Duodenal mucosa (tissue), 2 donors: ENCODE measurements at regions not wholly inside any gene's neighbourhood (a gene's known extent, or its start where the extent isn't known, plus 50 kb on each side); places are given as distances from the start of the nearest gene placed in this dataset.
"Not testable (repeated sequence)": the region's sequence is repeated elsewhere in the genome, so short reads cannot be mapped to it uniquely, and the experiment has no call there.

ENCODE experiments used
- H3K27ac ChIP-seq: one replicate; pipeline ENCODE4 v1.7.0; 2013; ENCODE audit warnings: low read depth, low read length
- H3K27me3 ChIP-seq, 2 donors: one replicate each; pipeline ENCODE4 v1.7.0; 2013; ENCODE audit warnings: low read length in 2 of 2, control low read depth in 1 of 2; ENCODE audit not compliant: insufficient read depth in 2 of 2, control insufficient read depth in 1 of 2
- H3K36me3 ChIP-seq, 2 donors: one replicate each; pipeline ENCODE4 v1.7.0; 2013; ENCODE audit warnings: low read length in 2 of 2, control low read depth in 1 of 2; ENCODE audit not compliant: insufficient read depth in 2 of 2, control insufficient read depth in 1 of 2
- H3K4me1 ChIP-seq, 2 donors: one replicate each; pipeline ENCODE4 v1.7.0; 2013; ENCODE audit warnings: low read length in 2 of 2, control low read depth in 1 of 2; ENCODE audit not compliant: insufficient read depth in 2 of 2, control insufficient read depth in 1 of 2
- H3K4me3 ChIP-seq, 2 donors: one replicate each; pipeline ENCODE4 v1.7.0; 2013; ENCODE audit warnings: low read length in 2 of 2, low read depth in 1 of 2
- H3K9ac ChIP-seq, 2 donors: one replicate each; pipeline ENCODE4 v1.7.0; 2013; ENCODE audit warnings: low read length in 2 of 2, low read depth in 1 of 2
- H3K9me3 ChIP-seq, 2 donors: one replicate each; pipeline ENCODE4 v1.7.0; 2013; ENCODE audit warnings: low read length in 2 of 2, control low read depth in 1 of 2; ENCODE audit not compliant: control insufficient read depth in 1 of 2

- Histone ChIP-seq H3K4me1 (no peaks in the 10 kb centered on the region), H3K27me3 (no peaks in the 10 kb centered on the region), H3K9ac (no peak overlapping the region), H3K36me3 (no peaks in the 10 kb centered on the region), H3K9me3 (no peaks in the 10 kb centered on the region), H3K4me3 (no peak overlapping the region), H3K27ac (no peak overlapping the region)
Measured at GRCh38 chr3:127045435-127046045, 62.6 kb downstream of the PLXNA1 start.

DNA sequence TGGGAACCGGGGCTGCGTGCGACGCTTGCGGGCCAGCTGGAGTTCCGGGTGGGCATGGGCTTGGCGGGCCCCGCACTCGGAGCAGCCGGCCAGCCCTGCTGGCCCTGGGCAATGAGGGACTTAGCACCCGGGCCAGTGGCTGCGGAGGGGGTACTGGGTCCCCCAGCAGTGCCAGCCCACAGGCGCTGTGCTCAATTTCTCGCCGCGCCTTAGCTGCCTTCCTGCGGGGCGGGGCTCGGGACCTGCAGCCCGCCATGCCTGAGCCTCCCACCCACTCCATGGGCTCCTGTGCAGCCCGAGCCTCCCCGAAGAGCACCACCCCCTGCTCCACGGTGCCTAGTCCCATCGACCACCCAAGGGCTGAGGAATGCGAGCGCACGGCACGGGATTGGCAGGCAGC lies 63.8 kb downstream of the PLXNA1 start:
- H3K36me3 ChIP-seq, H3K9me3 ChIP-seq, H3K9ac ChIP-seq, H3K4me3 ChIP-seq, H3K27ac ChIP-seq, H3K27me3 ChIP-seq, H3K4me1 ChIP-seq: not testable (repeated sequence)

- no peaks in the 10 kb centered on the region for H3K27me3 ChIP-seq
- H3K9me3 ChIP-seq, result no peaks in the 10 kb centered on the region
- H3K9ac ChIP-seq, result no peak overlapping the region
- no peaks in the 10 kb centered on the region for H3K36me3 ChIP-seq
- no peak overlapping the region for H3K27ac ChIP-seq
- no peak overlapping the region for H3K4me3 ChIP-seq
- peaks cover 0 to 6% of the 10 kb centered on the region in 2 donors for H3K4me1 ChIP-seq
Measured at GRCh38 chr3:127049393-127049792, 66.5 kb downstream of the PLXNA1 start.

- Histone ChIP-seq H3K4me1 (peaks cover 0 to 6% of the 10 kb centered on the region in 2 donors), H3K4me3 (no peak overlapping the region), H3K27me3 (no peaks in the 10 kb centered on the region), H3K36me3 (no peaks in the 10 kb centered on the region), H3K9me3 (no peaks in the 10 kb centered on the region), H3K27ac (no peak overlapping the region), H3K9ac (no peak overlapping the region)
Measured at GRCh38 chr3:127050733-127051132, 67.8 kb downstream of the PLXNA1 start.

DNA sequence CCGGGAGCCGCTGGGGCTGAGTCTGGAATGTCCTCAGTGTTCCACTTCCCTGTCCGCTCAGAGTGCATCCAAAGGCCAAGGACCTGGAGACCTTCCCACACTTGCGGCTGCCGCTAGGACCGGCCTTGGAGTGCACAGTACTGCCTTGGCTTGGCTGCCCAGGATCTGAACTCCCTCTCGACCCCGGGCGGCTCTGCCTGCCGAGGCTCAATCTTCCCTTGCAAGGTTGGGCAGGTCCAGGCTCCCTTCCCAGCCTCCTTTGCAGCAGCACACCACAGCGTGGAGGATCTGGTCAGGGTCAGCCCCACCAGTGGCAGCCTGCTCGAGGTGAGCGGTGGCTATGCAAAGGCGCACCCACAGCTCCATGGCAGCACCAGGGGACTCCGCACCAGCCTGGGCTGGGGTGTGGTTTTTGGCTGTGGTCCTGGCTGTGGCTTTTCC lies 69.2 kb downstream of the PLXNA1 start:
- no peak overlapping the region for H3K4me3 ChIP-seq
- H3K36me3 ChIP-seq, result no peaks in the 10 kb centered on the region
- peaks cover 0 to 2% of the 10 kb centered on the region in 2 donors for H3K9me3 ChIP-seq
- no peak overlapping the region for H3K27ac ChIP-seq
- no peak overlapping the region for H3K9ac ChIP-seq
- H3K4me1 ChIP-seq, result peaks cover 0 to 6% of the 10 kb centered on the region in 2 donors
- H3K27me3 ChIP-seq, result no peaks in the 10 kb centered on the region

DNA sequence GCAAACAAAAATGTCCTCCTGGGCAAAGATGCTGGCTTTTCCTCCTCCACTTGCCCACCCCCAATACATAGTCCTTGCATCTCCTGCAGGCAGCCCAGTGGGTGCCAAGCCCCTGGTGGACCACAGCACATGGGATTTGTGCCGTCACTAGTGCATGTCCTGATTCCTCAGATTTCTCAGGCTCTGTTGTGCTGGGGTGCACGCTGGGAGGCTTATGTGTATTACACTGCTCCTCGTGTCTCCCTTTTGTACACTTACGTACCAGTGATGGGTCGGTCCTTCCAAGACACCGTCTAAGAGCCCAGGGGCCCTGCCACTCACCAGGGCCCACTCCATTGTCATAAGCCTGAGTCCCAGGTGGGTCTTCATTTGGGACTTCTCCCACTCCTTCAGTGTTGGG lies 70.1 kb downstream of the PLXNA1 start:
- no peak overlapping the region for H3K9ac ChIP-seq
- H3K27ac ChIP-seq, result no peak overlapping the region
- no peaks in the 10 kb centered on the region for H3K27me3 ChIP-seq
- no peaks in the 10 kb centered on the region for H3K36me3 ChIP-seq
- H3K4me3 ChIP-seq, result no peak overlapping the region
- peaks cover 0 to 4% of the 10 kb centered on the region in 2 donors for H3K9me3 ChIP-seq
- H3K4me1 ChIP-seq, result peaks cover 0 to 6% of the 10 kb centered on the region in 2 donors

- peaks cover 0 to 4% of the 10 kb centered on the region in 2 donors for H3K9me3 ChIP-seq
- no peak overlapping the region for H3K4me3 ChIP-seq
- H3K27me3 ChIP-seq, result no peaks in the 10 kb centered on the region
- no peaks in the 10 kb centered on the region for H3K36me3 ChIP-seq
- H3K9ac ChIP-seq, result no peak overlapping the region
- H3K4me1 ChIP-seq, result peaks cover 0 to 6% of the 10 kb centered on the region in 2 donors
- no peak overlapping the region for H3K27ac ChIP-seq
Measured at GRCh38 chr3:127053450-127053849, 70.5 kb downstream of the PLXNA1 start.

GRCh38 chr3:127053979-127054378 lies 71.1 kb downstream of the PLXNA1 start:
- no peaks in the 10 kb centered on the region for H3K27me3 ChIP-seq

GRCh38 chr3:127056281-127056680 lies 73.4 kb downstream of the PLXNA1 start:
- Histone ChIP-seq H3K4me1 (peaks cover 0 to 6% of the 10 kb centered on the region in 2 donors), H3K27me3 (no peaks in the 10 kb centered on the region), H3K4me3 (no peak overlapping the region), H3K9me3 (peaks cover 0 to 4% of the 10 kb centered on the region in 2 donors), H3K36me3 (no peaks in the 10 kb centered on the region), H3K27ac (no peak overlapping the region), H3K9ac (no peak overlapping the region)

More at GRCh38 chr3:127053979-127054378, 71.1 kb downstream of the PLXNA1 start:
- Histone ChIP-seq H3K36me3 (no peaks in the 10 kb centered on the region), H3K4me3 (no peak overlapping the region), H3K9ac (no peak overlapping the region), H3K4me1 (peaks cover 0 to 6% of the 10 kb centered on the region in 2 donors), H3K9me3 (peaks cover 0 to 4% of the 10 kb centered on the region in 2 donors), H3K27ac (no peak overlapping the region)

- H3K27ac ChIP-seq, result no peak overlapping the region
- no peaks in the 10 kb centered on the region for H3K36me3 ChIP-seq
- no peak overlapping the region for H3K9ac ChIP-seq
- no peaks in the 10 kb centered on the region for H3K27me3 ChIP-seq
- no peak overlapping the region for H3K4me3 ChIP-seq
- peaks cover 0 to 6% of the 10 kb centered on the region in 2 donors for H3K4me1 ChIP-seq
- H3K9me3 ChIP-seq, result peaks cover 0 to 4% of the 10 kb centered on the region in 2 donors
Measured at GRCh38 chr3:127056976-127057375, 74.1 kb downstream of the PLXNA1 start.
